ENCODE measurements at regions not wholly inside any gene's neighbourhood (a gene's known extent, or its start where the extent isn't known, plus 50 kb on each side); places are given as distances from the start of the nearest gene placed in this dataset.

DNA sequence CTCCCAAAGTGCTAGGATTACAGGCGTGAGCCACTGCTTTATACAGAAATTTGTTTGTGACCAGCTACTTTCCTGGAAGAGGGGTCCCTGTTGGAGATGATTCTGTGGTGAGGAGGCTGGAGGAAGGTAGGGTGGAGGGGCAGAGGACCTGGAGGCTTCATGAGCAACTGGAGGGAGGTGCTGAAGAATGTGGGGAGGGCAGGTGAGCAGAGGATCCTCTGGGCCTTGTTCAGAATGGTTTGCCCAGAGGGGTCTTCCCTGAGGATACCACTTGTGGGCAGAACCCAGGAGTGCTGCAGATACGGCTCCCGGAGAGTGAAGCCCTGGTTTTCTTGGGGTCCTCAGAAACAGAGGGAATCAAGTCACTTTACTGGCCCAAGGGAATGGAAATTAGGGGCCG lies 67.2 kb upstream of the WDR26 start:
- no peak for TF ChIP-seq POLR2A (IDR thresholded peaks at IDR 0.05)
- TF ChIP-seq, protein P1, sequence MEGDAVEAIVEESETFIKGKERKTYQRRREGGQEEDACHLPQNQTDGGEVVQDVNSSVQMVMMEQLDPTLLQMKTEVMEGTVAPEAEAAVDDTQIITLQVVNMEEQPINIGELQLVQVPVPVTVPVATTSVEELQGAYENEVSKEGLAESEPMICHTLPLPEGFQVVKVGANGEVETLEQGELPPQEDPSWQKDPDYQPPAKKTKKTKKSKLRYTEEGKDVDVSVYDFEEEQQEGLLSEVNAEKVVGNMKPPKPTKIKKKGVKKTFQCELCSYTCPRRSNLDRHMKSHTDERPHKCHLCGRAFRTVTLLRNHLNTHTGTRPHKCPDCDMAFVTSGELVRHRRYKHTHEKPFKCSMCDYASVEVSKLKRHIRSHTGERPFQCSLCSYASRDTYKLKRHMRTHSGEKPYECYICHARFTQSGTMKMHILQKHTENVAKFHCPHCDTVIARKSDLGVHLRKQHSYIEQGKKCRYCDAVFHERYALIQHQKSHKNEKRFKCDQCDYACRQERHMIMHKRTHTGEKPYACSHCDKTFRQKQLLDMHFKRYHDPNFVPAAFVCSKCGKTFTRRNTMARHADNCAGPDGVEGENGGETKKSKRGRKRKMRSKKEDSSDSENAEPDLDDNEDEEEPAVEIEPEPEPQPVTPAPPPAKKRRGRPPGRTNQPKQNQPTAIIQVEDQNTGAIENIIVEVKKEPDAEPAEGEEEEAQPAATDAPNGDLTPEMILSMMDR (IDR thresholded peaks at IDR 0.05): no peak

Measured in Peyer's patch (tissue), 4 donors.